Mucosa of rectum (tissue), 2 donors: ENCODE measurements at regions not wholly inside any gene's neighbourhood (a gene's known extent, or its start where the extent isn't known, plus 50 kb on each side); places are given as distances from the start of the nearest gene placed in this dataset.
"Not testable (repeated sequence)": the region's sequence is repeated elsewhere in the genome, so short reads cannot be mapped to it uniquely, and the experiment has no call there.

ENCODE experiments used
- H3K27ac ChIP-seq, 2 donors: one replicate each; pipeline ENCODE4 v1.7.0; 2013; ENCODE audit warnings: inconsistent platforms in 2 of 2, low read depth in 2 of 2, low read length in 2 of 2
- H3K27me3 ChIP-seq, 2 donors: one replicate each; pipeline ENCODE4 v1.7.0; 2013; ENCODE audit warnings: low read length in 2 of 2; ENCODE audit not compliant: control insufficient read depth in 2 of 2, insufficient read depth in 2 of 2
- H3K36me3 ChIP-seq, 2 donors: one replicate each; pipeline ENCODE4 v1.7.0; 2013; ENCODE audit warnings: low read length in 2 of 2; ENCODE audit not compliant: control insufficient read depth in 2 of 2, insufficient read depth in 2 of 2
- H3K4me1 ChIP-seq, 2 donors: one replicate each; pipeline ENCODE4 v1.7.0; 2013; ENCODE audit warnings: low read length in 2 of 2, mild to moderate bottlenecking in 1 of 2; ENCODE audit not compliant: control insufficient read depth in 2 of 2, insufficient read depth in 2 of 2
- H3K4me3 ChIP-seq, 2 donors: one replicate each; pipeline ENCODE4 v1.7.0; 2013; ENCODE audit warnings: low read length in 2 of 2
- H3K9ac ChIP-seq, 2 donors: one replicate each; pipeline ENCODE4 v1.7.0; 2013; ENCODE audit warnings: low read length in 2 of 2, low read depth in 1 of 2, mild to moderate bottlenecking in 1 of 2
- H3K9me3 ChIP-seq, 2 donors: one replicate each; pipeline ENCODE4 v1.7.0; 2013; ENCODE audit warnings: low read length in 2 of 2; ENCODE audit not compliant: control insufficient read depth in 2 of 2
- donor health status: healthy.
- donor health status: Normal muscosa, but diverticular disease.

DNA sequence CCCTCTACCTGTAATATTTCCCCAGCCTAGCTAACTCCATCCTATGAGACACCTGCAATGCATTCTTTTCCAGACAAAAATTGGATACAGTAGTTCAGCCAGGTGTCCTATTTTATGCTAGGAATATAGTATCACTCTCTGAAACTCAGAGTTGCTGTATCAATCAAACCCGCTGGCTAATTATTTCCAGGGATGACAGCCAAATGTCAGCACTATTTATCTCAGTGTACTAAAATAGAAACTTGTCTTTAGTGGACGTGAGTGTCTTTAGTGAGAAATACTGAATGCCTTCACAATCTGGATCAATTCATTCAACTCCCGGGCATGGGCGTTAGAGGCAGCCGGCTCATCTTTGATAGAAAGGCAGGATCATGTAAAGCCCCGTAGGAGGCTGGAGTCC, 196.2 kb downstream of the RBM46 start:
- Histone ChIP-seq H3K4me1 (no peaks in the 10 kb centered on the region), H3K4me3 (no peak overlapping the region), H3K27ac (no peak overlapping the region), H3K36me3 (no peaks in the 10 kb centered on the region), H3K9me3 (no peaks in the 10 kb centered on the region), H3K9ac (no peak overlapping the region), H3K27me3 (no peaks in the 10 kb centered on the region)

GRCh38 chr4:154982187-154983047, 201.3 kb downstream of the RBM46 start:
- Histone ChIP-seq H3K27ac (no peak overlapping the region), H3K27me3 (no peaks in the 10 kb centered on the region), H3K9ac (no peak overlapping the region), H3K36me3 (no peaks in the 10 kb centered on the region), H3K9me3 (no peaks in the 10 kb centered on the region), H3K4me3 (no peak overlapping the region), H3K4me1 (no peaks in the 10 kb centered on the region)

DNA sequence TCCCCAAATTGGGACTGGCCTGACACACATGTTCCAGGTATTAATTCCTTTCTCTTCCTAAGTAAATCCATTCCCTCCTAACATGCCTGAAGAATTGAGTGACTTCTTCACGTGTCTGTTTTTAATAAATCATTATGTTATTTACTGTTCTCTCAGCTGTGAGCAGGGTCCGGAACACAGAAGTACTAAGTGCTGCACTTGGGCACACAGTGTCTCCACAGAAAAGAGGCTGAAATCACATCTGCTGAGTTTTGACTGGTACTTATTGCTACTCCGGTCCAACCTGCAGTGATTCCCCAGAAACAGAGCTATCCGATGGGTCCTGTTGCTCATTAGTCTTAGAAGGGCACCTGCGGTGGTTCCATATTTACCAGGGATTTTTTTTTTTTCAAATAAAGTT, 202.6 kb downstream of the RBM46 start:
- H3K9me3 ChIP-seq = no peaks in the 10 kb centered on the region
- H3K4me1 ChIP-seq = no peaks in the 10 kb centered on the region
- no peak overlapping the region for H3K27ac ChIP-seq

DNA sequence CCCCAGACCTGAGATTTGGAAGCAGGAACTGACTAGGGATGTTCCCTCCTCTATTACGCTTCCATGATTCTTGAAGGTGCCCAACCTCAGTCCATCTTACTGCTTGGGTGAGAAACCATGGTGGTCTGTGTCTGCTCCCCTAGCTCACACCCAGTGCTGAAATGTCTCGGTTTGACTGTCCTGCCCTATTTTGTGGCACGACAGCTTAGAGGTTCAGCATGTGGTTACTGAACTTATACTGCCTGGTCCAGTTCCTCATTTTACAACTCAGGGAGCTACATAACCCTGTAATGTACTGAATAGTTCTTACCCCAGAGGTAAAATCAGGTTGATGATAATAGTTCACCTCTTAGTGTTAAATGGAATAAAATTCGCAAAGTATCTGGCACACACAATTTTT, 203.1 kb downstream of the RBM46 start:
- Histone ChIP-seq H3K4me3 (no peak overlapping the region), H3K27me3 (no peaks in the 10 kb centered on the region), H3K9ac (no peak overlapping the region), H3K36me3 (no peaks in the 10 kb centered on the region), H3K4me1 (no peaks in the 10 kb centered on the region), H3K27ac (no peak overlapping the region), H3K9me3 (no peaks in the 10 kb centered on the region)

More for the DNA sequence above, 202.6 kb downstream of the RBM46 start:
- Histone ChIP-seq H3K27me3 (no peaks in the 10 kb centered on the region), H3K9ac (no peak overlapping the region), H3K4me3 (no peak overlapping the region), H3K36me3 (no peaks in the 10 kb centered on the region)

- Histone ChIP-seq H3K27me3 (no peaks in the 10 kb centered on the region), H3K9ac (no peak overlapping the region), H3K27ac (no peak overlapping the region), H3K4me3 (no peak overlapping the region), H3K4me1 (no peaks in the 10 kb centered on the region), H3K36me3 (no peaks in the 10 kb centered on the region), H3K9me3 (no peaks in the 10 kb centered on the region)
Observed at GRCh38 chr4:154984616-154985015, 203.5 kb downstream of the RBM46 start.

- Histone ChIP-seq H3K36me3 (no peaks in the 10 kb centered on the region), H3K27ac (no peak overlapping the region), H3K4me1 (no peaks in the 10 kb centered on the region), H3K9ac (no peak overlapping the region), H3K9me3 (no peaks in the 10 kb centered on the region), H3K4me3 (no peak overlapping the region), H3K27me3 (no peaks in the 10 kb centered on the region)
Observed at GRCh38 chr4:154985673-154986072, 204.6 kb downstream of the RBM46 start.

DNA sequence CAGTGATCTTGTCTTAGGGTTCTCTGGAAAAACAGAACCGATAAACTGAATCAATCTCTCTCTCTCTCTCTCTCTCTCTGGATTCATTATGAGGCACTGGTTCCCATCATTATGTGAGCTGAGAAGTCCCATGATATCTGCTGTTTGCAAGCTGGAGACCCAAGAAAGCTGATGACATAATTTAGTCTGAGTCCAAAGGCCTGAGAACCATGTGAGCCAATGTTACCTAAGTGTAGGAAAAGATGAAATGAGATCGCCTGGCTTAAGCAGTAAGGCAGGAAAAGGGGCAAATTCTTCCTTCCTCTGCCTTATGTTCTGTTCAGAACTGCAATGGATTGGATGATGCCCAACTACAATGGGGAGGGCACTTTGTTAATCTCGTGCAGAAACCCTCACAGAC, 207.4 kb downstream of the RBM46 start:
- Histone ChIP-seq H3K4me3 (no peak overlapping the region), H3K27ac (no peak overlapping the region), H3K36me3 (no peaks in the 10 kb centered on the region), H3K9ac (no peak overlapping the region), H3K4me1 (no peaks in the 10 kb centered on the region), H3K9me3 (no peaks in the 10 kb centered on the region), H3K27me3 (no peaks in the 10 kb centered on the region)

DNA sequence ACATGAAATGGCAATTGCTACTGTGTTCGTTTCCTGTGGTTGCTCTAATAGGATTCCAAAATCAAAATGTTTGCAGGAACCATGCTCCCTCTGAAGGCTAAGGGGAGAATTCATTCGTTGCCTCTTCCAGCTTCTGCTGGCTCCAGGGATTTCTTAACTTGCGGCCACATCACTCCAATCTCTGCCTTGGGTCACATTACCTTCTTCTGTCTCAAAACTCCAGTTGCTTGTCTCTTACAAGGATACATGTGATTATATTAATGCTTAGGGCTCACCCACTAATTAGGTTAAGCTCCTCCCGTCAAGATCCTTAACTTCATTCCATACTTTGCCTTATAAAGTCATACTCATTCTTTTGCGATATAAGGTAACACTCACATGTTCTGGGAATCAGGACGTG, 208.4 kb downstream of the RBM46 start:
- Histone ChIP-seq H3K27ac (no peak overlapping the region), H3K36me3 (no peaks in the 10 kb centered on the region), H3K9ac (no peak overlapping the region)

DNA sequence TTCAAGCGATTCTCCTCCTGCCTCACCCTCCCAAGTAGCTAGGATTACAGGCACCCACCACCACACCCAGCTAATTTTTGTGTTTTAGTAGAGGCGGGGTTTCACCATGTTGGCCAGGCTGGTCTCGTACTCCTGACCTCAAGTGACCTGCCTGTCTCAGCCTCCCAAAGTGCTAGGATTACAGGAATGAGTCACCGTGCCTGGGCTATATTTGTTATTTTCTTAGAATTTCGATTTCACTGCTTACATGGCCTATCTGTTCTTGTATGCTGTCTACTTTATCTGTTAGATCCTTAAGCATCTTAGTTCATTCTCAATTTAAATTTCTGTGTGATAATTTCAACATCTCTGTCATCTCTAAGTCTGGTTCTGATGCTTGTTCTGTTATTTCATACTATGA, 210.6 kb upstream of the NPY2R start:
- not testable (repeated sequence) for H3K9ac ChIP-seq, H3K4me1 ChIP-seq, H3K27me3 ChIP-seq, H3K9me3 ChIP-seq, H3K4me3 ChIP-seq, H3K27ac ChIP-seq, H3K36me3 ChIP-seq

More for the DNA sequence above, 208.4 kb downstream of the RBM46 start:
- Histone ChIP-seq H3K4me3 (no peak overlapping the region), H3K4me1 (no peaks in the 10 kb centered on the region), H3K9me3 (no peaks in the 10 kb centered on the region), H3K27me3 (no peaks in the 10 kb centered on the region)

GRCh38 chr4:154998284-154998683, 210.2 kb upstream of the NPY2R start:
- H3K9me3 ChIP-seq = no peaks in the 10 kb centered on the region

More at GRCh38 chr4:154998284-154998683, 210.2 kb upstream of the NPY2R start:
- H3K27ac ChIP-seq = no peak overlapping the region
- H3K36me3 ChIP-seq = no peaks in the 10 kb centered on the region
- H3K27me3 ChIP-seq = no peaks in the 10 kb centered on the region
- H3K4me1 ChIP-seq = no peaks in the 10 kb centered on the region
- H3K9ac ChIP-seq = no peak overlapping the region
- H3K4me3 ChIP-seq = no peak overlapping the region
